IPS-15b (cell line): ENCODE measurements at regions not wholly inside any gene's neighbourhood (a gene's known extent, or its start where the extent isn't known, plus 50 kb on each side); places are given as distances from the start of the nearest gene placed in this dataset.

Experiments used
- H3K27me3 ChIP-seq: one replicate; pipeline ENCODE4 v1.6.1; 2013; ENCODE audit warnings: low read length; ENCODE audit not compliant: control insufficient read depth, insufficient read depth
- H3K36me3 ChIP-seq: one replicate; pipeline ENCODE4 v1.6.1; 2013; ENCODE audit warnings: low read length; ENCODE audit not compliant: control insufficient read depth, insufficient read depth
- H3K4me1 ChIP-seq: one replicate; pipeline ENCODE4 v1.6.1; 2013; ENCODE audit warnings: mild to moderate bottlenecking, low read length; ENCODE audit not compliant: control insufficient read depth, insufficient read depth
- H3K4me3 ChIP-seq: one replicate; pipeline ENCODE4 v1.5.1; 2013; ENCODE audit warnings: low read depth, low read length
- H3K9ac ChIP-seq: one replicate; pipeline ENCODE4 v1.6.1; 2013; ENCODE audit warnings: low read depth, mild to moderate bottlenecking, low read length
- H3K9me3 ChIP-seq: one replicate; pipeline ENCODE4 v1.6.1; 2013; ENCODE audit warnings: mild to moderate bottlenecking, low read length; ENCODE audit not compliant: control insufficient read depth, insufficient read depth

GRCh38 chr6:18561037-18561750, 174.0 kb downstream of the RNF144B start:
- H3K36me3 ChIP-seq = no peaks in the 10 kb centered on the region
- no peak overlapping the region for H3K9ac ChIP-seq
- no peaks in the 10 kb centered on the region for H3K27me3 ChIP-seq
- H3K4me1 ChIP-seq = no peaks in the 10 kb centered on the region
- H3K9me3 ChIP-seq = no peaks in the 10 kb centered on the region
- no peak overlapping the region for H3K4me3 ChIP-seq

- no peaks in the 10 kb centered on the region for H3K36me3 ChIP-seq
- H3K9ac ChIP-seq = no peak overlapping the region
- H3K4me1 ChIP-seq = no peaks in the 10 kb centered on the region
- no peaks in the 10 kb centered on the region for H3K27me3 ChIP-seq
- no peaks in the 10 kb centered on the region for H3K9me3 ChIP-seq
- no peak overlapping the region for H3K4me3 ChIP-seq
Observed at GRCh38 chr6:18562726-18563125, 175.6 kb downstream of the RNF144B start.

GRCh38 chr6:18564775-18565174, 177.6 kb downstream of the RNF144B start:
- Histone ChIP-seq H3K9ac (no peak overlapping the region), H3K36me3 (no peaks in the 10 kb centered on the region), H3K9me3 (no peaks in the 10 kb centered on the region), H3K27me3 (no peaks in the 10 kb centered on the region), H3K4me1 (no peaks in the 10 kb centered on the region), H3K4me3 (no peak overlapping the region)

GRCh38 chr6:18565231-18565630, 178.1 kb downstream of the RNF144B start:
- Histone ChIP-seq H3K9me3 (no peaks in the 10 kb centered on the region), H3K9ac (no peak overlapping the region), H3K27me3 (no peaks in the 10 kb centered on the region), H3K4me1 (no peaks in the 10 kb centered on the region), H3K36me3 (no peaks in the 10 kb centered on the region), H3K4me3 (no peak overlapping the region)

GRCh38 chr6:18567380-18567779, 180.2 kb downstream of the RNF144B start:
- no peaks in the 10 kb centered on the region for H3K36me3 ChIP-seq
- H3K4me3 ChIP-seq = no peak overlapping the region
- H3K4me1 ChIP-seq = no peaks in the 10 kb centered on the region
- H3K27me3 ChIP-seq = no peaks in the 10 kb centered on the region
- no peak overlapping the region for H3K9ac ChIP-seq
- no peaks in the 10 kb centered on the region for H3K9me3 ChIP-seq

GRCh38 chr6:18577491-18577890, 190.3 kb downstream of the RNF144B start:
- no peak overlapping the region for H3K4me3 ChIP-seq
- H3K27me3 ChIP-seq = no peaks in the 10 kb centered on the region
- no peaks in the 10 kb centered on the region for H3K4me1 ChIP-seq
- H3K9ac ChIP-seq = no peak overlapping the region
- H3K36me3 ChIP-seq = no peaks in the 10 kb centered on the region
- no peaks in the 10 kb centered on the region for H3K9me3 ChIP-seq

- no peaks in the 10 kb centered on the region for H3K4me1 ChIP-seq
- no peak overlapping the region for H3K4me3 ChIP-seq
- no peak overlapping the region for H3K9ac ChIP-seq
- no peaks in the 10 kb centered on the region for H3K36me3 ChIP-seq
- H3K9me3 ChIP-seq = no peaks in the 10 kb centered on the region
- no peaks in the 10 kb centered on the region for H3K27me3 ChIP-seq
Observed at GRCh38 chr6:18579166-18579565, 192.0 kb downstream of the RNF144B start.

- Histone ChIP-seq H3K4me3 (no peak overlapping the region), H3K27me3 (no peaks in the 10 kb centered on the region), H3K36me3 (no peaks in the 10 kb centered on the region), H3K9me3 (no peaks in the 10 kb centered on the region), H3K4me1 (no peaks in the 10 kb centered on the region), H3K9ac (no peak overlapping the region)
Observed at GRCh38 chr6:18579869-18580268, 192.7 kb downstream of the RNF144B start.

GRCh38 chr6:18584372-18584771, 197.2 kb downstream of the RNF144B start:
- H3K9me3 ChIP-seq = no peaks in the 10 kb centered on the region

GRCh38 chr6:18585032-18585573, 198.0 kb downstream of the RNF144B start:
- Histone ChIP-seq H3K9me3 (no peaks in the 10 kb centered on the region), H3K36me3 (no peaks in the 10 kb centered on the region), H3K9ac (no peak overlapping the region), H3K27me3 (no peaks in the 10 kb centered on the region), H3K4me1 (no peaks in the 10 kb centered on the region), H3K4me3 (no peak overlapping the region)

More at GRCh38 chr6:18584372-18584771, 197.2 kb downstream of the RNF144B start:
- Histone ChIP-seq H3K9ac (no peak overlapping the region), H3K4me3 (no peak overlapping the region), H3K36me3 (no peaks in the 10 kb centered on the region), H3K4me1 (no peaks in the 10 kb centered on the region), H3K27me3 (no peaks in the 10 kb centered on the region)

- Histone ChIP-seq H3K36me3 (no peaks in the 10 kb centered on the region), H3K4me1 (no peaks in the 10 kb centered on the region), H3K27me3 (no peaks in the 10 kb centered on the region), H3K4me3 (no peak overlapping the region), H3K9ac (no peak overlapping the region), H3K9me3 (no peaks in the 10 kb centered on the region)
Observed at GRCh38 chr6:18586133-18586532, 199.0 kb downstream of the RNF144B start.

- Histone ChIP-seq H3K27me3 (no peaks in the 10 kb centered on the region), H3K36me3 (no peaks in the 10 kb centered on the region), H3K9ac (no peak overlapping the region), H3K4me1 (no peaks in the 10 kb centered on the region), H3K9me3 (no peaks in the 10 kb centered on the region), H3K4me3 (no peak overlapping the region)
Observed at GRCh38 chr6:18595774-18596530, 208.8 kb downstream of the RNF144B start.
